GM21723 (cell line): ENCODE measurements at regions not wholly inside any gene's neighbourhood (a gene's known extent, or its start where the extent isn't known, plus 50 kb on each side); places are given as distances from the start of the nearest gene placed in this dataset.
"Not testable (repeated sequence)": the region's sequence is repeated elsewhere in the genome, so short reads cannot be mapped to it uniquely, and the experiment has no call there.

ENCODE experiments used
- ATAC-seq: cut with Tn5 transposase; IDR thresholded peaks from one replicate; pipeline ENCODE4 v1.9.1; 2021; ENCODE audit warnings: mild to moderate bottlenecking, moderate library complexity; ENCODE audit not compliant: unreplicated experiment

DNA sequence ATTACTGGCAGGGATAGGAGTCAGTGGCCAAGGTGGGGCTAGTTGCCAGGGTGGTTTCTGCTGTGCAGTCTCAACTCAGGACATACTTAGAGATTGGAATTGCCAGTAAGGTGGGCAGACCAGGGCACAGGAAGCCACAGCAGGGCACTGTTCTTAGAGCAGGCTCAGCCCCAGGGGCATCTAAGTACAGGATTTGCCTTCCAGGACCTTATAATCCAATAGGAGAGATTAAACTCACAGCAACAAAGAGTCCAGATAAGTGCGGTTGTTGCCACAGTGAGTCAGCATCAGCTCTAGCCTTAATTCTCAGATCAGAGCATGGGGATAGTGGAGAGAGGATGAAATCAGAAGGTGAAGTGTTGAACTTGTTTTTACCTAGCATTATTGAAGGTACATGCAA, 265.8 kb upstream of the TRPC7 start:
- no peak for ATAC-seq

GRCh38 chr5:136629125-136629792, 263.9 kb upstream of the TRPC7 start:
- no peak for ATAC-seq

DNA sequence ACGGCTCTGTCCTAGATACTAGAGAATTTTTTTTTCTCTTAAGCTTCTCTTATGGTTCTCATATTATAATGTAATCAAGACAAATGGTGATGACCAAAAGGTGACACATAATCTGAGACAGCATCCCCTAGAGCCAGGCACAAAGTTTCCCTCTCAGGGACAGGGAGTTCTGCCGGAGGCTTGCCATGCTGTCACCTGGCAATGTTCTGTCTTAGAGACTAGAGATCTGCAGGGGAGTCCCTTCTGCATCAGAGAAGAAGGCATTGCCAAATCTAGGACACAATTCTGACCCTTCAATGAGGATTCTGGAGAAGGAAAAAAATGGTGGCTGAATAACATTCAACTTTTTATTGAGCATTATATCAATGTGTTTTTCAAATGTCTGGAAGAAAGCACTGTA, 261.2 kb upstream of the TRPC7 start:
- ATAC-seq = no peak

DNA sequence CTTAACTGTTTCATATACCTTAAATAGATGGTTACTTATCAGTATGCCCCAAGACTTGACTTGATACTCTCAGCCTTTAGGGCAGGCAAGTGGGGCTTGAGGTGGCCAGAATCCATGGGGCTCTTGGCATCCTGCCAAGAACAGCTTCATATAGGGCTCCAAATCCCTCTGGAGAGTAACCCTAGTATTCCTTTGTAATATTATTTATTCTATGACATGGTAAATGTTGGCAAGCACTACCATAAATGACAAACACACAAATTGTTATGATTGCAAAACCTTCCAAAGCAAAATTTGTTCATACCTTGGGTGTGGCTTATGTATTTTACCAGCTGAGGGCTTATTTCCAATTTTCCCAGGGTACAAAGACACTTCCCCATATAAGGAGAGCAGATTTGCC, 257.4 kb upstream of the TRPC7 start:
- ATAC-seq = no peak

GRCh38 chr5:136621743-136622142, 256.4 kb upstream of the TRPC7 start:
- ATAC-seq = no peak

- ATAC-seq = no peak
Observed at GRCh38 chr5:136620621-136621020, 255.3 kb upstream of the TRPC7 start.

- no peak for ATAC-seq
Observed at GRCh38 chr5:136620016-136620419, 254.7 kb upstream of the TRPC7 start.

DNA sequence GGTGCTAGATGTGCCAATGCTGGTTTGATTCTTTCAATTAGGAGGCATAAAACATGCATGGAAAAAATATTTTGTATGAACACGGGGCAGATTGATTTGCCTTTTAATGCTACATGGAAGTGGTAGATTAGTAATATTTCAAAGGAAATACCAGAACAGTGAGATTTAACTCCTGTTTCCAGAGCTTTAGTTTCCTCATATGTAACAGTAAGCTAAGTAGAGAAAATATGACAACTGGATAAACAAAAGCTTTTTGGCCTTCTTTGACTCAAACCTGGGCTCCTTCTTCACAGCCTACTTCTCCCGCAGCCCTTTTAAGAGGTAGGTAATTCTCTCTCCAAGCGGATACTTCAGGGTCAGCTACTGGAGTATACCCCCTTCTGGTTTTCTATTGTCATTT, 254.2 kb upstream of the TRPC7 start:
- ATAC-seq = no peak

GRCh38 chr5:136615251-136616119, 250.1 kb upstream of the TRPC7 start:
- ATAC-seq = no peak

DNA sequence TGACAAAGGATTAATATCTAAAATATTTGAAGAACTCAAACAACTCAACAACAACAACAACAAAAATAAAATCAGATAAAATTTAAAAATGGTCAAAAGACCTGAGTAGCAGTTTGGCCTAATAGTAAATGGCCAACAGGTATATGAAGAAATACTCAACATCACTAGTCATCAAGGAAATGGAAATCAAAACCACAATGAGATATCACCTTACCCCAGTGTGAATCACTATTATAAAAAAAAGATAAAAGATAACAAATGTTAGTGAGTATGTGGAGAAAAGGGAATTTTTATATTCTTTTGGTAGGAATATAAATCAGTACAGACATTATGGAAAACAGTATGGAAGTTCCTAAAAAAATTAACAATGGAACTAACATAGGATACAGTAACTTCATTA, 247.9 kb upstream of the TRPC7 start:
- no peak for ATAC-seq

GRCh38 chr5:136605638-136606037, 240.3 kb upstream of the TRPC7 start:
- ATAC-seq = no peak

DNA sequence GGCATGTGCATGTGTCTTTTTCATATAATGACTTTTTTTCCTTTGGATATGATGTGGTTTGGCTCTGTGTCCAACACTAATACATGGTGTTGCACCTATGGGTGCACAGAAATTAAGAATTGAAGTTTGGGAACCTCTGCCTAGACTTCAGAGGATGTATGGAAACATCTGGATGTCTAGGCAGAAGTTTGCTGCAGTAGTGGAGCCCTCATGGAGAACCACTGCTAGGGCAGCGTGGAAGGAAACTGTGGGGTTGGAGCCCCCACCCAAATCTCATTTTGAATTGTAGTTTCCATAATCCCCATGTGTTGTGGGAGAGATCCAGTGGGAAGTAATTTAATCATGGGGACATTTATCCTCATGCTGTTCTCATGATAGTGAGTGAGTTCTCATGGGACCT, 235.0 kb upstream of the TRPC7 start:
- no peak for ATAC-seq

GRCh38 chr5:136598802-136599404, 233.6 kb upstream of the TRPC7 start:
- no peak for ATAC-seq

DNA sequence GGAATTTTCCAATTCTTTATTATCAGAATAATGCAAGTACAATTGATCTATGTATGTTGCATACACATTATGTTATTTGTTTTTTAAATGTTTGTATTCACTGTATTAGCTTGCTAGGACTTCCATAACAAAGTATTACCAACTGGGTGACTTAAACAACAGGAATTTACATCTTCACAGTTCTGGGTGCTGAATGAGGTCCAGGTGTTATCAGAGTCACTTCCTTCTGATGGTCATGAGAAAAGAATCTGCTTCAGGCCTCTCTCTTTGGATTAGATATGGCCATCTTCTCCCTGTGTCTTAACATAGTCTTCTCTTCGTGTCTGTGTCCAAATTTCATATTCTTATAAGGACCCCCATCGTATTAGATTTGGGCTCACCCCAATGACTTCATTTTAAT, 229.1 kb upstream of the TRPC7 start:
- no peak for ATAC-seq

- ATAC-seq = no peak
Observed at GRCh38 chr5:136590581-136590980, 225.2 kb upstream of the TRPC7 start.

DNA sequence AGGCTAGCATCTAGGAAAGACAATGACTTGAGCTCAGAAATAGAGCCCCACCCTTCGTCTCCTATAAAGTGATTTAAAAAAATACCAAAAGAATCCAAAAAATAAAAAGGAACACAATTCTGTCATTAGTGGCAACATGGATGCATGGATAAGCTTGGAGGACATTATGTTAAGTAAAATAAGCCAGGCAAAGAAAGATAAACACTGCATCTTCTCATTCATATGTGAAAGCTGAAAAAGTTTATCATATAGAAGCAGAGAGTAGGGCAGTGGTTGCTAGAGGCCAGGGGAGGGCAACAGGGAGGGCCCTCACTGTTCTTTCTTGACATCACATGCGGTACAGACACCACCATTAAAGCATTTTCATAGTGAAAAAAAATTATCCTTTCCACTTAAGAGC, 220.9 kb upstream of the TRPC7 start:
- no peak for ATAC-seq

DNA sequence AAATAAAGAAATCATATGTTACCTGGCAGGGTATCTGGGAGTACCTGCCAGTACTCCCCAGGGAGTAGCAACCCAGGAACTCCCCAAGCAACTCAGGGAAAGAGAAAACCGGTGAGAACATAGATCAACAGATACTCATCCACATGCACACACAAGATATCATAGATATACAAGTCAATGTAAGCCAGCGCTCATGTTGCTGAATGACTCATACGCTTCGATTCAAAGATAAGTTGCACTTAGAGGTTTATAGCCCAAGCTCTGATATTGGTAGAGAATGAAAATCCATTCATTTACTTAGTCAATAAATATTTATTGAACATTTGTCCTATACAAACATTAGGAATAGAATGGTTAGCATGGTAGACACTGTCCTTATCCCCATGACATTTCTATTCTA, 219.1 kb upstream of the TRPC7 start:
- no peak for ATAC-seq

DNA sequence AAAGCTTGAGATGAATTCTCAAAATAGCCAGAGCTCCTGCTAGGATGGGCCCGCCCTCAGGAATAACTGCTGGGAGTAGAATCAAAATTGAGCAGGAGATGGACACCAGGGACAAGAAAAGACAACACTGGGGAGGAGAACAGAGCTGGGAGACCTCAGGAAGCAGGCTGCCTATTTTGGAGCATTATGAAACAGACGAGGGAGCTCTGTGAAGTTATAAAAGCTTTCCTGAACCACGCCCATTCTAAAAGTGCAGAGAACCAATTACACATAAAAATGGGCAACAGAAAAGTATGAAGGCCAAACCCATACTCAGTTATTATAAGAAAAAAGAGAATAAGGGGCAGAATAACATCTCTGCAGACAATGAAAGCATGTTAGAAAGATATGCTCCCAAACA, 213.9 kb upstream of the TRPC7 start:
- no peak for ATAC-seq

DNA sequence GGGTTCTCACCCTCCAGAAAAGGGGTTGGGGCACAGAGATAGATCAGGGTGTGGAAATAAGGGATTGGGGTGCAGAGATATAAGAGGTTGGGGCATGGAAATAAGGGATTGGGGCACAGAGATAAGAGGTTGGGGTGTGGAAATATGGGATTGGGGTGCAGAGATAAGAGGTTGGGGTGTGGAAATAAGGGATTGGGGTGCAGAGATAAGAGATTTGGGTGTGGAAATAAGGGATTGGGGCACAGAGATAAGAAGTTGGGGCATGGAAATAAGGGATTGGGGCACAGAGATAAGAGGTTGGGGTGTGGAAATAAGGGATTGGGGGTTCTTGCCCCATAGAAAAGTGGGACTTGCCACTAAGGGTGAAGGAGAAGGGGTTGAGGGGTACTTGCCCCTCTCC, 204.5 kb upstream of the TRPC7 start:
- not testable (repeated sequence) for ATAC-seq

GRCh38 chr5:136565457-136565856, 200.1 kb upstream of the TRPC7 start:
- not testable (repeated sequence) for ATAC-seq

- not testable (repeated sequence) for ATAC-seq
Observed at GRCh38 chr5:136565050-136565449, 199.7 kb upstream of the TRPC7 start.

- ATAC-seq = not testable (repeated sequence)
Observed at GRCh38 chr5:136564431-136564830, 199.1 kb upstream of the TRPC7 start.
